Vagina (tissue), 2 donors: ENCODE measurements at regions not wholly inside any gene's neighbourhood (a gene's known extent, or its start where the extent isn't known, plus 50 kb on each side); places are given as distances from the start of the nearest gene placed in this dataset.

Experiments used
- POLR2AphosphoS5 ChIP-seq, 2 donors: sonication (generic); formaldehyde crosslinking; IDR thresholded peaks; one replicate each; pipeline ENCODE4 v1.9.0; 2017; ENCODE audit warnings: antibody characterized with exemption in 2 of 2, mild to moderate bottlenecking in 2 of 2, low read depth in 1 of 2; ENCODE audit not compliant: insufficient read depth in 1 of 2
- TF ChIP-seq, protein P1 (sequence below), 3 experiments: fragments of 450-650 bp in 2 of 3; fragments of 200-600 bp in 1 of 3; sonication (generic) in 1 of 3; IDR thresholded peaks; one replicate each; pipeline ENCODE4 v1.5.1; 2017 to 2019; ENCODE audit warnings: antibody characterized with exemption in 3 of 3, mild to moderate bottlenecking in 2 of 3, moderate library complexity in 2 of 3

DNA sequence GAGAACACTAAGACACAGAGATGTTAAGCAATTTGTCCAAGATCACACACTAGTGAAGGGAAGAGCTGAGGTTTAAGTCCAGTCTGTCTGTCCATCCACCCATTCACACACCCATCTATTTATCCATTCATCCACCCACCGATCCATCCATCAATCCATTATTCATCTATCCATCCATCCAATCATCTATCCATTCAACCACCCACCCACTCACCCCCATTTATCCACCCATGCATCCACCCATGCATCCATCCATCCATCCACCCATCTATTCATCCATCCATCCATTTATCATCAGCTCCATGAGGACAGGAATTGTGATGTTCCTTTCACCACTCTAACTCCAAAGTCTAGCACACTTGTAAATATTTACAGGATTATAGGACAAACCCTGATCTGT is 242.3 kb upstream of the PMEPA1 start:
- TF ChIP-seq, protein P1, sequence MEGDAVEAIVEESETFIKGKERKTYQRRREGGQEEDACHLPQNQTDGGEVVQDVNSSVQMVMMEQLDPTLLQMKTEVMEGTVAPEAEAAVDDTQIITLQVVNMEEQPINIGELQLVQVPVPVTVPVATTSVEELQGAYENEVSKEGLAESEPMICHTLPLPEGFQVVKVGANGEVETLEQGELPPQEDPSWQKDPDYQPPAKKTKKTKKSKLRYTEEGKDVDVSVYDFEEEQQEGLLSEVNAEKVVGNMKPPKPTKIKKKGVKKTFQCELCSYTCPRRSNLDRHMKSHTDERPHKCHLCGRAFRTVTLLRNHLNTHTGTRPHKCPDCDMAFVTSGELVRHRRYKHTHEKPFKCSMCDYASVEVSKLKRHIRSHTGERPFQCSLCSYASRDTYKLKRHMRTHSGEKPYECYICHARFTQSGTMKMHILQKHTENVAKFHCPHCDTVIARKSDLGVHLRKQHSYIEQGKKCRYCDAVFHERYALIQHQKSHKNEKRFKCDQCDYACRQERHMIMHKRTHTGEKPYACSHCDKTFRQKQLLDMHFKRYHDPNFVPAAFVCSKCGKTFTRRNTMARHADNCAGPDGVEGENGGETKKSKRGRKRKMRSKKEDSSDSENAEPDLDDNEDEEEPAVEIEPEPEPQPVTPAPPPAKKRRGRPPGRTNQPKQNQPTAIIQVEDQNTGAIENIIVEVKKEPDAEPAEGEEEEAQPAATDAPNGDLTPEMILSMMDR (IDR thresholded peaks at IDR 0.05): no peak
- no peak for TF ChIP-seq POLR2AphosphoS5 (IDR thresholded peaks at IDR 0.05; ENCODE audit: insufficient read depth in 1 of 2, low read depth in 1 of 2)
